ENCODE measurements at regions not wholly inside any gene's neighbourhood (a gene's known extent, or its start where the extent isn't known, plus 50 kb on each side); places are given as distances from the start of the nearest gene placed in this dataset.

DNA sequence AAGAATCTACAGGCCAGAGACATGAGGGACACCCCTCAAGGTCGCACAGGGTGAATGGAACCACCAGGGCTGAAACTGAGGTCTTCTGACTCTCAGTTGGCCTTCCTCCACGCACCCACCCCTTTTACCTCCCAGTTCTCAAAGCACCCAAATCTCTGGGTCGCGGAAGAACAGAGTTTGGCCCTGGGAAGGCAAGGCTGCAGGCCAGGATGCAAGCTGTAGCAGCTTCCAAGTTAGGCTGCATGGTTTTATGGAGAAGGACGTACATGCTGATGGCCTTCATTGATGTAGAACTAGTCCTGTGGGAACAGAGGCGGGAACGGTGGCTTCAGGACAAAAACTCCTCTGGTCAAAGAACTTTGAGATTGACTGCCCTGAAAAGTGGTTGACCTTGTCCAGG, 143.5 kb upstream of the B3GAT1 start:
- Histone ChIP-seq H3K36me3 (ENCODE audit: control insufficient read depth in 1 of 2, insufficient read depth in 2 of 2, low read length in 2 of 2) (no peaks in the 10 kb centered on the region), H3K27me3 (ENCODE audit: low read depth, low read length) (no peaks in the 10 kb centered on the region), H3K9me3 (ENCODE audit: control insufficient read depth in 1 of 2, low read length in 2 of 2) (no peaks in the 10 kb centered on the region), H3K4me1 (ENCODE audit: control insufficient read depth in 1 of 2, insufficient read depth in 2 of 2, low read length in 2 of 2) (no peaks in the 10 kb centered on the region), H3K4me3 (ENCODE audit: low read depth in 1 of 2, low read length in 2 of 2) (no peak overlapping the region), H3K27ac (ENCODE audit: low read length) (no peak overlapping the region)

DNA sequence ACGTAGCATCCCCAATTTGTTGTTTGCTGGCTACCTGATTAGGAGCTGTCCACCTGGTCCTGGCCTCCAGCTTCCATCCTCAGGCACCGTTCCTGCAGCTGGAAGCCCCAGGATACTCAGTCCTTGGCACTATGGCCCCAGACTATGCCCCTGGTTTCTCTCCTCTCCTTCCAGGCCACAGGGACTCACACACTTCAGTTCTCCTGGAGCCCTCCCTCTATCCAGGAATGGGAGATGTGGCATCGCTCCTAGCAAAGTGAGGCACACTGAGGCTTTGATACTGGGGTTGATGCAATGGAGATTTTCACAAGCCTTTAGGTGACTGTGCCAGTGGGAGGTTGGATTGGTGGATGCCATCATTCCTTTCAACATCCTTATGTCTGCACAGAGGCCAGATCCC, 142.8 kb upstream of the B3GAT1 start:
- Histone ChIP-seq H3K27me3 (ENCODE audit: low read depth, low read length) (no peaks in the 10 kb centered on the region), H3K27ac (ENCODE audit: low read length) (no peak overlapping the region), H3K4me3 (ENCODE audit: low read depth in 1 of 2, low read length in 2 of 2) (no peak overlapping the region), H3K36me3 (ENCODE audit: control insufficient read depth in 1 of 2, insufficient read depth in 2 of 2, low read length in 2 of 2) (no peaks in the 10 kb centered on the region), H3K9me3 (ENCODE audit: control insufficient read depth in 1 of 2, low read length in 2 of 2) (no peaks in the 10 kb centered on the region), H3K4me1 (ENCODE audit: control insufficient read depth in 1 of 2, insufficient read depth in 2 of 2, low read length in 2 of 2) (no peaks in the 10 kb centered on the region)

DNA sequence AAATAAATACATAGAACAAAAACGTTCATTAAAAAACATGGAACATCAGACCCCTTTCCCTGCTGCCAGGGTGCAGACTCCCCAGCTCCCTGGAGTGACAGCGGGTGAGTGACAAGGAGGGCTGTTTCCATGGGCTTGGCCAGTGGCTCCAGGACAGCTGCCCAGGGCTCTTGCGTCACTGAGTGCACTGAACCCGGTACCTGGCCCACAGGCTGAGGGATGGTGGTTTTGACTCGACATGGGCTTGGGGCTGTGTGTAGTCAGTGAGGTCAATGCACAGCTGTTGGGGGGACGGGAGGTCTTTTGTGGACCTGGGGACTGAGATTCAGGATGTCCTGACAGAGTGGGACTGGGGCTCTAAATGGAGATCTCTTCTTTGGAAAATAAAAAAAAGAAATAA, 142.1 kb upstream of the B3GAT1 start:
- no peak overlapping the region for H3K4me3 ChIP-seq (ENCODE audit: low read depth in 1 of 2, low read length in 2 of 2)
- no peaks in the 10 kb centered on the region for H3K36me3 ChIP-seq (ENCODE audit: control insufficient read depth in 1 of 2, insufficient read depth in 2 of 2, low read length in 2 of 2)
- no peak overlapping the region for H3K27ac ChIP-seq (ENCODE audit: low read length)
- no peaks in the 10 kb centered on the region for H3K9me3 ChIP-seq (ENCODE audit: control insufficient read depth in 1 of 2, low read length in 2 of 2)
- no peaks in the 10 kb centered on the region for H3K27me3 ChIP-seq (ENCODE audit: low read depth, low read length)
- no peaks in the 10 kb centered on the region for H3K4me1 ChIP-seq (ENCODE audit: control insufficient read depth in 1 of 2, insufficient read depth in 2 of 2, low read length in 2 of 2)

DNA sequence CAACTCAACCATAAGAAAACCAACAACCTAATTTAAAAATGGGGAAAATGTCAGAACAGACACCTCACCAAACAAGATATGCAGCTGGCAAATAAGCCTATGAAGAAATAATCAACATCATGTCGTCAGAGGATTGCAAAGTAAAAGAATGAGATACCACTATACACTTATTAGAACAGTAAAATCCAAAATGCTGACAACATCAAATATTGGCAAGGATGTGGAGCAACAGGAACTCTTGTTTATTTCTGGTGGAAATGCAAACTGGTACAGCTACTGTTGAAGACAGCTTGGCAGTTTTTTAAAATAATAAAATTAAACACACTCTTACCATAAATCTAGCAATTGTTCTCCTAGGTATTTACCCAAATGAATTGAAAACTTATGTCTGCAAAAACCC, 140.7 kb upstream of the B3GAT1 start:
- Histone ChIP-seq H3K27ac (ENCODE audit: low read length) (no peak overlapping the region), H3K27me3 (ENCODE audit: low read depth, low read length) (no peaks in the 10 kb centered on the region), H3K4me3 (ENCODE audit: low read depth in 1 of 2, low read length in 2 of 2) (no peak overlapping the region), H3K4me1 (ENCODE audit: control insufficient read depth in 1 of 2, insufficient read depth in 2 of 2, low read length in 2 of 2) (no peaks in the 10 kb centered on the region), H3K36me3 (ENCODE audit: control insufficient read depth in 1 of 2, insufficient read depth in 2 of 2, low read length in 2 of 2) (no peaks in the 10 kb centered on the region), H3K9me3 (ENCODE audit: control insufficient read depth in 1 of 2, low read length in 2 of 2) (no peaks in the 10 kb centered on the region)

DNA sequence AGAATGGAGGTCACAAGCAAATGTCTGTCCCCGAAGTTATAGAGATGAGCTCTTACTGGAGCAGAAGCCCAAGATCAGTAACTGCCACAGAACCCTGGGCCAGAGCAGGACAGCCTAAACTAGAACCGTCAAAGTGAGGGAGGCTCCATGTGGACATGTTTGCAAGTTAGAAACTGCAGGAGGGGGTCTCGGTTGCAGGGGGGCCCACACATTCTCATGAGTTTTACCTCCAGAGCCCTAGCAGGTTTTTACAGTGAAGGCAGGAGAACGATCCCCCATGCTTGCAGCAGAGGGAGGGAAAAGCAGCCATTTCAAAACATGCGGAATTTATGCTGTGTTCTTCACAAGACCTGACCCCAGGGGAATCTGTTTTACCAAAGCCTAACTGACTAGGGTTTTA, 133.5 kb upstream of the B3GAT1 start:
- no peaks in the 10 kb centered on the region for H3K36me3 ChIP-seq (ENCODE audit: control insufficient read depth in 1 of 2, insufficient read depth in 2 of 2, low read length in 2 of 2)
- H3K27me3 ChIP-seq (ENCODE audit: low read depth, low read length) = no peaks in the 10 kb centered on the region
- no peak overlapping the region for H3K27ac ChIP-seq (ENCODE audit: low read length)
- H3K9me3 ChIP-seq (ENCODE audit: control insufficient read depth in 1 of 2, low read length in 2 of 2) = no peaks in the 10 kb centered on the region
- no peaks in the 10 kb centered on the region for H3K4me1 ChIP-seq (ENCODE audit: control insufficient read depth in 1 of 2, insufficient read depth in 2 of 2, low read length in 2 of 2)
- H3K4me3 ChIP-seq (ENCODE audit: low read depth in 1 of 2, low read length in 2 of 2) = no peak overlapping the region

DNA sequence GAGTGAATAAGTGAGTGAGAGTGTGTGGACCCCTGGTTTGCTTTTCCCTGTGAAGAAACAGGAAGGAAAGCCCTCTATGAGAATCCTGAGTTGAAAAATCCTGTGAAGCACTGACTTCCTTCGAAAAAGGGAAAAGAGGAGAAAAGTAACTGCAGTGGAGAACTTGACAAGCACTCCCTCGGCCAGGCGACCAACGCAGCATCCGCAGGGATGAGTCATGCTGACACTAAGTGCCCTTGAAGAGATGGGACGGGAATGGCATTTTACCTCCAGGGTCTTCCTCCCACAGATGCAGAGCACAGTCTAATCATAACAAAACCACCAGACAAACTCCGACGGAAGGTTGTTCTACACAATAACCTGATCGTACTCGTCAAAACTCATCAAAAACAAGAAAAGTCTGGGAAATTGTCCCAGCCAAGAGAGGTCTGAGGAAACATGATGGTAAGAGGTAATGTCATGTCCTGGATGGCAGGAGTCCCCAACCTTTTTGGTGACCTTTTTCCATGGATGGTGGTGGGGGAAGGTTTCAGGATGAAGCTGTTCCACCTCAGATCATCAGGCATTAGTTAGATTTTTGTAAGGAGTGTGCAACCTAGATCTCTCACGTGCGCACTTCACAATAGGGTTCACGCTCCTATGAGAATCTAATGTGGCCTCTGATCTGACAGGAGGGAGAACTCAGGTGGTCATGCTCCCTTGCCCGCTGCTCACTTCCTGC, 132.2 kb upstream of the B3GAT1 start:
- Histone ChIP-seq H3K4me3 (ENCODE audit: low read depth in 1 of 2, low read length in 2 of 2) (no peak overlapping the region), H3K27ac (ENCODE audit: low read length) (no peak overlapping the region), H3K4me1 (ENCODE audit: control insufficient read depth in 1 of 2, insufficient read depth in 2 of 2, low read length in 2 of 2) (no peaks in the 10 kb centered on the region), H3K36me3 (ENCODE audit: control insufficient read depth in 1 of 2, insufficient read depth in 2 of 2, low read length in 2 of 2) (no peaks in the 10 kb centered on the region), H3K9me3 (ENCODE audit: control insufficient read depth in 1 of 2, low read length in 2 of 2) (no peaks in the 10 kb centered on the region), H3K27me3 (ENCODE audit: low read depth, low read length) (no peaks in the 10 kb centered on the region)

DNA sequence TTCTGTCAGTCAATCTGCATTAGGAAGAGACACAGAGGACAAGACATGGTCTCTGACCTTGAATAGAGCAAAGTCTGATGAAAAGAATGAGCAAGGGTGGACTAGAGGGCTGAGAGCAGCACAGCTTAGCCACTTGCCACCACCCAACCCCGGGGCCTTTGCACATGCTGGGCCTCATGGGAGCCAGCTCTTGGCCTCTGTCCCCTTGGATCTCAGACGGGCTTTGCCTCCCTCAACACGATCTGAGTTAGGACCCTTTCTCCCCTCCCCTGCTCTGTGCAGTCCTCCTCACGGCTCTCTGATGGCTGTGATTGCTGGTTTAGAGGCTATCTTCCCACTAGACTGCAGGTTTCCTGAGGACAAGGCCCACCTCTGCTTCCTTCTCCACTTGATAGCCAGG, 131.6 kb upstream of the B3GAT1 start:
- Histone ChIP-seq H3K4me1 (ENCODE audit: control insufficient read depth in 1 of 2, insufficient read depth in 2 of 2, low read length in 2 of 2) (no peaks in the 10 kb centered on the region), H3K27ac (ENCODE audit: low read length) (no peak overlapping the region), H3K27me3 (ENCODE audit: low read depth, low read length) (no peaks in the 10 kb centered on the region), H3K36me3 (ENCODE audit: control insufficient read depth in 1 of 2, insufficient read depth in 2 of 2, low read length in 2 of 2) (no peaks in the 10 kb centered on the region), H3K9me3 (ENCODE audit: control insufficient read depth in 1 of 2, low read length in 2 of 2) (no peaks in the 10 kb centered on the region), H3K4me3 (ENCODE audit: low read depth in 1 of 2, low read length in 2 of 2) (no peak overlapping the region)

DNA sequence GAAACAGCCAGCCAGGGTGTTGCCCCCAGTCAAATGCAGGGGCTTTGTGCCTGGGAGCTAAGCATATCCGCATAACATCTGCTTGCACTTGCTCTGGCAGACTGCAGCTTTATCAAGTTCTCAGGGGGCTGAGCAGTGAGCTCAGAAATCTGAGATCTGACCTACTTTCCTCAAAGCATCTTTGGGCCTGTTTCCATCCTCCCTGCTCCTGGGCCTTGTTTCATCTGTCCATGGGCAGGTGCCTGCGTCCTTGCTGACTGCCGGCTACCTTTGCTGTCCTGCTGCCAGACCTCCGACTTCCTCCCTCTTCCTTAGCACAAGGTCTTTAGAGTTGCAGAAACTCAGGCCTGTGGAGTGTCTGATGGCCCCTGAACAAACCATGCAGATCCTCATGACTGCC, 131.2 kb upstream of the B3GAT1 start:
- no peaks in the 10 kb centered on the region for H3K27me3 ChIP-seq (ENCODE audit: low read depth, low read length)
- H3K27ac ChIP-seq (ENCODE audit: low read length) = no peak overlapping the region
- H3K4me1 ChIP-seq (ENCODE audit: control insufficient read depth in 1 of 2, insufficient read depth in 2 of 2, low read length in 2 of 2) = no peaks in the 10 kb centered on the region

DNA sequence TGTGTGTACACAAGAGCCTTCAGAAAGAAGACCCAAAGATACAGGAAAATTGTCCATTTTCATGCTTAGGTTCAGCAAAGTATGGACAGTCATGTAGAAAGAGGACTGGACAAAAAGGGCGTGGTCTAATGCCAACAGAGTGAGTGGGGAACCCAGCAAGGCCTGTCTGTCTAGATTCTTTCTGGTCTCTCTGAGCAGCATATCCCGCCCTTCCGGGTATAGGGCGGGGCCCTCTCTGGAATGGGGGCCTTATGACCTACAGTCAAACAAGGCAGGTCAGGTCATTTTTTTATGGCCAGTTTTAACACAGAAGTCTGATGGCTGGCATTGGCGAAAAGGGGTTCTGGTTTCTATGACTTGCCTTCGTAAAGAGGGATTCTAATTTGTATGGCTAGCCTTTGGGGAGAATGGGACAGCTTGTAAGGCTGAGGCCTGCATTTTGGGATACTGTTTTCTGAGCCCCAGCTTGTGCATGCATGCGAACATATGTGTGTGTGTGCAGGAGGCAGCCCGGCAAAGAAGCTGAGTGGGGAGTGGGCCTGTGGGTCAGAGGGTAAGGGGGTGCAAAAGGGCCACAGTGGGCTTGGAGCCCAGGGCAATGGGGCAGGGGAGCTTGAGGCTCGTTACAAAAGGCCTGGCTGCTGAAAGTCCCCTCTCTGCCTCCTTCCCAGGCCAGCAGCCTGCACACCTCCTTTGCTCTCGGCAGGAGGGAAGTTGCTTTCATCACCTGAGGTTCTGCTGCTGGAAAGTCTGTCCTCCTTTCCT, 130.5 kb upstream of the B3GAT1 start:
- no peaks in the 10 kb centered on the region for H3K36me3 ChIP-seq (ENCODE audit: control insufficient read depth in 1 of 2, insufficient read depth in 2 of 2, low read length in 2 of 2)
- H3K4me3 ChIP-seq (ENCODE audit: low read depth in 1 of 2, low read length in 2 of 2) = no peak overlapping the region
- no peaks in the 10 kb centered on the region for H3K27me3 ChIP-seq (ENCODE audit: low read depth, low read length)
- H3K4me1 ChIP-seq (ENCODE audit: control insufficient read depth in 1 of 2, insufficient read depth in 2 of 2, low read length in 2 of 2) = no peaks in the 10 kb centered on the region
- no peak overlapping the region for H3K27ac ChIP-seq (ENCODE audit: low read length)
- H3K9me3 ChIP-seq (ENCODE audit: control insufficient read depth in 1 of 2, low read length in 2 of 2) = no peaks in the 10 kb centered on the region

More for the DNA sequence above, 131.2 kb upstream of the B3GAT1 start:
- H3K4me3 ChIP-seq (ENCODE audit: low read depth in 1 of 2, low read length in 2 of 2) = no peak overlapping the region
- H3K9me3 ChIP-seq (ENCODE audit: control insufficient read depth in 1 of 2, low read length in 2 of 2) = no peaks in the 10 kb centered on the region
- no peaks in the 10 kb centered on the region for H3K36me3 ChIP-seq (ENCODE audit: control insufficient read depth in 1 of 2, insufficient read depth in 2 of 2, low read length in 2 of 2)

DNA sequence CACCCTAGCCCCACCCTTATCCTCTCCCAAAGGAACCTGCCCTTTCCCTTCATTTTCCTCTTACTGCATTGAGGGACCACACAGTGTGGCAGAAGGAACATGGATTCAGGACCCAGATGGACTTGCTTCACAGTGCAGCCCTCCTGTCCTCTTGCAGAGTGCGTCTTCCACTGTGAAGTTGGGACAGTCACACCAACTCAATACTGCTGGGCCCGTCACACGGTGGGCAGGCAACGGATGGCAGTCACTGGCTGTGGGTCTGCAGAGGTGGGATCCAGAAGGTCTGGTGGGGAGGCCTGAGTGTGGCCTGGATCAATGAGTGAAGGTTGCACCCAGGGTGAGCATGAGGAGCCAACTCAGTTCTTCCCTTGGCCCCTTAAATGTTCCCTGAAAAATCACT, 129.9 kb upstream of the B3GAT1 start:
- H3K9me3 ChIP-seq (ENCODE audit: control insufficient read depth in 1 of 2, low read length in 2 of 2) = no peaks in the 10 kb centered on the region
- H3K36me3 ChIP-seq (ENCODE audit: control insufficient read depth in 1 of 2, insufficient read depth in 2 of 2, low read length in 2 of 2) = no peaks in the 10 kb centered on the region
- no peak overlapping the region for H3K27ac ChIP-seq (ENCODE audit: low read length)
- H3K4me3 ChIP-seq (ENCODE audit: low read depth in 1 of 2, low read length in 2 of 2) = no peak overlapping the region
- no peaks in the 10 kb centered on the region for H3K27me3 ChIP-seq (ENCODE audit: low read depth, low read length)
- no peaks in the 10 kb centered on the region for H3K4me1 ChIP-seq (ENCODE audit: control insufficient read depth in 1 of 2, insufficient read depth in 2 of 2, low read length in 2 of 2)

DNA sequence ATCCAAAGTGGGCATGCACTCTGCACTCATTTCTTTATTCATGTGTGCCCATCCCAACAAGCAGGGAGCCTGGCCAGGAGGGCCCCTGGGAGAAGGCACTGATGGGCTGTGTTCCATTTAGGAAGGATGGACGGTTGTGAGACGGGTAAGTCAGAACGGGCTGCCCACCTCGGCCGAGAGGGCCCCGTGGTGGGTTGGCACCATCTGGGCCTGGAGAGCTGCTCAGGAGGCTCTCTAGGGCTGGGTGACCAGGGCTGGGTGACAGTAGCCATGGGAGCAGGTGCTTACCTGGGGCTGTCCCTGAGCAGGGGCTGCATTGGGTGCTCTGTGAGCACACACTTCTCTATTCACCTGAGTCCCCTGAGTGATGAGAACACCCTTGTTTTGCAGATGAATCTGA, 129.3 kb upstream of the B3GAT1 start:
- Histone ChIP-seq H3K27me3 (ENCODE audit: low read depth, low read length) (no peaks in the 10 kb centered on the region), H3K27ac (ENCODE audit: low read length) (no peak overlapping the region), H3K36me3 (ENCODE audit: control insufficient read depth in 1 of 2, insufficient read depth in 2 of 2, low read length in 2 of 2) (no peaks in the 10 kb centered on the region), H3K4me3 (ENCODE audit: low read depth in 1 of 2, low read length in 2 of 2) (no peak overlapping the region), H3K4me1 (ENCODE audit: control insufficient read depth in 1 of 2, insufficient read depth in 2 of 2, low read length in 2 of 2) (no peaks in the 10 kb centered on the region), H3K9me3 (ENCODE audit: control insufficient read depth in 1 of 2, low read length in 2 of 2) (no peaks in the 10 kb centered on the region)

DNA sequence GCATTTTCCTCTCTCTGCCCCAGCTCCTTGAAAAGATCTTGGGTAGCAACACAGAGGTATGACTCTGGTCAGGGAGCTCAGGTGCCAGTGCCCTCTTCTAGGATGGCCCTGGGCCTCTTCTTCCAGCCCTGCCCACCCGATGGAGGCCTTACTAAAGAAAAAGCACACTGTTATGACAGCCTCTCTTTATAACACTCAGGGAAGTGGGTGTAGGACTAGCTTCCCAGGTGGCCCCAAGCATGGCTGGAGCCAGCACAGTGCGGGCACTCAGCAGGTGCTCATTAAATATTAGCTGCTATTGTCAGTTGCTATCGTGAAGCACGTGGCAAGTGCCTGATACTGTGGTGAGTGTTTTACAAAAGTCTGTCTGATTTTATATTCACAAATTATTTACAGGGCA, 127.2 kb upstream of the B3GAT1 start:
- Histone ChIP-seq H3K27me3 (ENCODE audit: low read depth, low read length) (no peaks in the 10 kb centered on the region), H3K4me3 (ENCODE audit: low read depth in 1 of 2, low read length in 2 of 2) (no peak overlapping the region), H3K4me1 (ENCODE audit: control insufficient read depth in 1 of 2, insufficient read depth in 2 of 2, low read length in 2 of 2) (no peaks in the 10 kb centered on the region), H3K9me3 (ENCODE audit: control insufficient read depth in 1 of 2, low read length in 2 of 2) (no peaks in the 10 kb centered on the region), H3K27ac (ENCODE audit: low read length) (no peak overlapping the region), H3K36me3 (ENCODE audit: control insufficient read depth in 1 of 2, insufficient read depth in 2 of 2, low read length in 2 of 2) (no peaks in the 10 kb centered on the region)
